Activated CD4-positive, alpha-beta T cell treated with anti-CD3 and anti-CD28 coated beads, Interleukin-10, Interleukin-2, amounts not matched to agents 100 ng/mL and 50 ng/mL, durations not matched to agents 16 hours and 8 hours (primary cell): ENCODE measurements at regions not wholly inside any gene's neighbourhood (a gene's known extent, or its start where the extent isn't known, plus 50 kb on each side); places are given as distances from the start of the nearest gene placed in this dataset.
"Not testable (repeated sequence)": the region's sequence is repeated elsewhere in the genome, so short reads cannot be mapped to it uniquely, and the experiment has no call there.

Experiments
- DNase-seq: peaks from one replicate; pipeline ENCODE4 v3.0.0-alpha.2; 2020

- no peak for DNase-seq
Observed at GRCh38 chr4:130703211-130703935, 1607.4 kb downstream of the C4orf33 start.

GRCh38 chr4:130705023-130705422, 1609.1 kb downstream of the C4orf33 start:
- DNase-seq = no peak

- DNase-seq = no peak
Observed at GRCh38 chr4:130712038-130712437, 1616.1 kb downstream of the C4orf33 start.

- no peak for DNase-seq
Observed at GRCh38 chr4:130714006-130714405, 1618.1 kb downstream of the C4orf33 start.

- DNase-seq = no peak
Observed at GRCh38 chr4:130722361-130722760, 1626.4 kb downstream of the C4orf33 start.

- DNase-seq = no peak
Observed at GRCh38 chr4:130736436-130737185, 1640.7 kb downstream of the C4orf33 start.

GRCh38 chr4:130738233-130738632, 1642.3 kb downstream of the C4orf33 start:
- no peak for DNase-seq

GRCh38 chr4:130747842-130748241, 1651.9 kb downstream of the C4orf33 start:
- DNase-seq = no peak

- no peak for DNase-seq
Observed at GRCh38 chr4:130753926-130754325, 1658.0 kb downstream of the C4orf33 start.

- DNase-seq = no peak
Observed at GRCh38 chr4:130760246-130760645, 1664.3 kb downstream of the C4orf33 start.

- DNase-seq = not testable (repeated sequence)
Observed at GRCh38 chr4:130767384-130767783, 1671.4 kb downstream of the C4orf33 start.

GRCh38 chr4:130772966-130773365, 1677.0 kb downstream of the C4orf33 start:
- not testable (repeated sequence) for DNase-seq

- DNase-seq = no peak
Observed at GRCh38 chr4:130808492-130808891, 1712.5 kb downstream of the C4orf33 start.

- no peak for DNase-seq
Observed at GRCh38 chr4:130812117-130812765, 1716.3 kb downstream of the C4orf33 start.

- DNase-seq = no peak
Observed at GRCh38 chr4:130814896-130815295, 1718.9 kb downstream of the C4orf33 start.

- no peak for DNase-seq
Observed at GRCh38 chr4:130820448-130820847, 1724.5 kb downstream of the C4orf33 start.

- no peak for DNase-seq
Observed at GRCh38 chr4:130825284-130825683, 1729.3 kb downstream of the C4orf33 start.

GRCh38 chr4:130850019-130850524, 1754.1 kb downstream of the C4orf33 start:
- no peak for DNase-seq

GRCh38 chr4:130851107-130851506, 1755.2 kb downstream of the C4orf33 start:
- no peak for DNase-seq

GRCh38 chr4:130851932-130852331, 1756.0 kb downstream of the C4orf33 start:
- DNase-seq = no peak

- DNase-seq = no peak
Observed at GRCh38 chr4:130855533-130855932, 1759.6 kb downstream of the C4orf33 start.

- DNase-seq = no peak
Observed at GRCh38 chr4:130859991-130860390, 1764.0 kb downstream of the C4orf33 start.

- no peak for DNase-seq
Observed at GRCh38 chr4:130896920-130897319, 1801.0 kb downstream of the C4orf33 start.

- no peak for DNase-seq
Observed at GRCh38 chr4:130901321-130901720, 1805.4 kb downstream of the C4orf33 start.
